ENCODE measurements at regions not wholly inside any gene's neighbourhood (a gene's known extent, or its start where the extent isn't known, plus 50 kb on each side); places are given as distances from the start of the nearest gene placed in this dataset.

DNA sequence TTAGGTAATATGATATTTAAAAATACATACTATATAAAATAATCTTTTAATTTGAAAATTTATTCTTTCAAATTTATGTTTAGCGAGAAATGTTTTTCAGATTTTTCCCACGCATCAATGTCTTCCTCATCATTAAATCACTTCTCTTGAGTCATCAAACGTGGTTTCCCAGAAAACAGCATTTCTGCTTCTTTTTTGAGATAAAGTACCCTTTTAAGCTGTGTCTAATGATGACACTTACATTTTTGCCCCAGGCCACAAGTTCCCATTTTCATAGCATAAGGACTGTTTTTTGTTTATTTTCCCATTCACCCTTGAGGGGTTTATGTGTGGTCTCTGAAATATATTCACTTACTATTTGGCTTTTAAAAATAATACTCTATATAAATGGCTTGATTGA is 139.0 kb upstream of the HS3ST3A1 start:
- no peak for DNase-seq (ENCODE audit: low read depth)

DNA sequence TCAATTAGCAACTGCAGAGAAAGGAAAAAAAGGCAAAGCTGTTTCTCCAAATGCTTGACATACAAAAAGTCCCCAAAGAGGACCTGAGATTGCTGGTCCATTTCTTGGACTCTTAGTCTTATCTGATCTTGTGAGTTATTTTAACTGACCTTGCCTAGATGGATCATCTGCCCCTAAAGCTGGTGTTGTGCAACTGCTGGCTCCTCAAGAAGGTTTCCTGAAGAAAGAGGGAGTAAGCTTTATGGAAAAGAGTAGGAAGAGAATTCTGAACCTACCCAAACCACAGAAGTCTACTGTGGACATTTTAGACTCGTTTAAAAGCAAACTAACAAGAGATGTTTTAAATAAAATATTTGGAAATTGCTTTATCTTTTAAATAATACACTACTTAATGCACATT is 140.0 kb upstream of the HS3ST3A1 start:
- no peak for DNase-seq (ENCODE audit: low read depth)

DNA sequence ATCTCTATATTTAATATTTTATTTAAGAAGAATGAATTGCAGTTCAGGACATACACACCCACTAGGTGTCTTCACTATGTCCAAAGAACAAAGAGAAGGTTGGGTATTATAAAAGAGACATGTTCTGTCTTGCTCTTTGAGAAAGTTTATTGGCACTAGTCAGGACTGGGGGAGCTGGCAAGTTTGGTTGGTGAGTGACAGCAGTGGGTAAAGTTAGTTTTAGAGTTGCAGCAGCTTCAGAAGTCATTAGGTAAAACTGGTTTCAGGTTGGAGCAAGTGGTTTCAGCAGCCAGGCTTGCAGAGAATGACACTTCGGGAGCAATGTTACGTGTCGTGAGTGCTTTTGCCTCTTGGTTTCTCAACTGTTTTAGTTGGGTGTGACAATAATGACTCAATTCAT is 142.2 kb upstream of the HS3ST3A1 start:
- DNase-seq (ENCODE audit: low read depth) = no peak

DNA sequence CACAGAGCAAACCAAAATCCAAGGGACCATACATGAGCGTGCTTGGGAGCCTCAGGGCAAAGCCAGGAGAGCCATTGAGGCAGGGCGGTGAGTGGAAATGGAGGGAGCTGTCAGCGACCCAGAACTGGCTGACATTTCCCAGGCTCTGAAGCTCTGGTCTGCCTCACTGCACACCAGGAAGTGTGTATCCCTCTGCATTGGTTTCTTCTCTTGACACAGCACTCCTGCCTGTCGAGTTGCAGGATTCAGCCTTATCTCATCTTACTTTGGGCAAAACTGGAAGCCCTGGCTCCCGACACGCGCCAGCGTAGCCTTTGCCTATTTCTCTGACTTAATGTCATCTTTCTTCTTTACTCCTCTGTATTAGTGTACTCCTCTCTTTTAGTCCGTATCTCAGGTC is 144.7 kb upstream of the HS3ST3A1 start:
- no peak for DNase-seq (ENCODE audit: low read depth)

DNA sequence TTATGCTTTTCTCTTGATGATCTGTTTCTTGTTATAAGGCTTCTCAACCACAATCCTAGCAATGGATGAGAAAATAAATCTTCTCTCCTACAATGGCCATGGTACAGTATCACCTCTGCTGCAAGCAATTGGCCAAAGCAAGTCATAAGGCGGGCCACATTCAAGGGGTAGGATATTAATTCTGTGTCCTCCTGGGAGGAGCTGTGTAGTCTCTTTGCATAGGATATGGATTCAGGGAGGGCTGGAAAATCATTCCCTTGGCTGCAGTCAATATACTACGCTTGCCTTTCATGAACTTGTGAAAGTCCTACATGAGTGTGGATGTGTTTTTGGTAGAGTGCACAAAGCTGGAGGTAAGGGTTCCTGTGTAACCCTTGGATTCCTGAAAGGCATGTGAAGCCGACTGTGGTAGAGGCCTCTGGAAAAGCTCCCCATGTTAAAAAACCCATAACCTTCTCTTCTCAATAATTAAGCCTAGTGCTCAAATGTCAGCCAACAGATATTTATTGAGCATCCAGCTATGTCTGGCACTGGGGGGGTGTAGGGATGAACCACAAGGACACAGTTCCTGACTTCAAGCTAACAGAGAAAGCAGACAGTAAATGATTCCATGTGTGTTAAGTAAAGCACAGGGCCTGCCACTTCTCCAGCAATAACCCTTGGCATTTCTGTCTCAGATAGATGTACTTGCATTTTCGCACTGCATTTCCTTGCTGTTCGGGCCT is 147.6 kb upstream of the HS3ST3A1 start:
- no peak for DNase-seq (ENCODE audit: low read depth)

DNA sequence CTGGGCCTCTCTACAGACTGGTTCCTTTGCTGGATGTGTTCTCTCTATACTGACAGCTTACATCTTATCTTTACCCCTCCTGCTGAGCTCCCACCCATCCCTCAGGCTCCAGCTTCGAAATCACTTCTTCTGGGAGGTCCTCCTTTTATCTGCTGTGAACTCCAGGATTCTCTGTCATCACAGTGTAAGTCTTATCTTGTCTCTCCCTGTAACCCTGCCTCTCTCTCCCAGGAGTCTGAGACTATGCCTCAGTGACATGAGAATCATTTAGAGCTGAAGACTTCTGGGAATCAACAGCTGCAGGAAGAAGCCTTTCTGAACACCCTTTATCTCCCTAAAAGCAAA is 148.1 kb upstream of the HS3ST3A1 start:
- DNase-seq (ENCODE audit: low read depth) = no peak

DNA sequence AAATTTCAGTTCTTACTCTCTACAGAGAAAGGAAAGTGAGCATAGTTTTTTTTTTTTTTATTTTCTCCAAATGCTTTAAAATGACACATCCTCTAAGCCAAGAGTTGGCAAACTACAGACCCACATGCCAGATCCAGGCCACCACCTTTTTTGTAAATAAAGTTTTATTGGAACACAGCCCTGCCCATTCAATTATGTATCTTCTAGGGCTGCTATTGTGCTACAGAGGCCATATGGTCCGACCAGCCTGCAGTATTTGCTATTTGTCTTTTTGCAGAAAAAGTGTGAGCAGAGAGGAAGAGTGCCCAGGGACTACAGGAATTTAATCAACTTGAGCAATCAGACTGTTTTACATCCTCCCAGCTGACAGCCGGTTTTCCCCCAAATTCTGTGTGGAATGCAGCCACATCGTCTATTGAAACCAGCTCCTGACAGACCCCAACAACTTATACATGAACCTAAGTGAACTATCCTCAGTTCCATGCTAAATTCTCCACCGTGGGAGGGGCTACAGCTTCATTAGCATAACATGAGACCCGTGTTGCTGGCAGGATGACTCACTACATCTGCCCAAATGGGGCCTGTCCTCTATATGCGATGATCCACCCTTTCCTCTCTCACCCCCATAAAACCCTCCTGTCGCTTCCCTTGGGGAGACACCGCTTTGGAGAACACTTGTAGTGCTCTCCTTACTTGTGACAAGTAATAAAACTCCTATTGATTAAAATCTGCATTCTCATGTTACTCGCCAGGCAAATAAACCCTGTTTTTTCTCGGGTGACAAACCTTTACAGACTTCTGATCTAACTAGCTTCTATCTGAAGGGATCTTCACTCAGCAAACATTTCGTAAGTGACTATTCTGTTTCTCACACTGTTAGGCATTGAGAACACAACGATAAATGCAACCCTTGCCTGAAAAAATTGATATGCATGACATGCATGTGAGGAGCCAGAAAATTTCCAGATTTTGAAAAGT is 149.4 kb upstream of the HS3ST3A1 start:
- DNase-seq (ENCODE audit: low read depth) = no peak

DNA sequence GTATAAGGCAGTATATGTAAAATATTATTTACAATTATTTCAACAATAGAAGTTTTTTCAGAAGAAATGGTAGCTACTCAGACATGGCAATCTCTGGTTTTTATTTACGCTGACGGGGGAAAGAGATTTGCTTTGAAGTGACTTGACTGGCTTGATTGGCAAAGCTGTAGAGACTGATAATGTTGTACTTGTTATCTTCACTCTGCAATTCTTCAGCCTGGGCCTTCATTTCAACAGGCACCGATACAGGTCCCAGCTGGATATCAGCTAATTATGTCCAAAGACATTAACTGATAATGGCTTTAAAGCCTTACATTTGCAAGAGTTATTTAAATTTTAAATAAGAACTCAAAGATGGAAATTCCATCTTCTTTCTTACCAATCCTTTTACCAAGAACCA is 151.4 kb upstream of the HS3ST3A1 start:
- no peak for DNase-seq (ENCODE audit: low read depth)

DNA sequence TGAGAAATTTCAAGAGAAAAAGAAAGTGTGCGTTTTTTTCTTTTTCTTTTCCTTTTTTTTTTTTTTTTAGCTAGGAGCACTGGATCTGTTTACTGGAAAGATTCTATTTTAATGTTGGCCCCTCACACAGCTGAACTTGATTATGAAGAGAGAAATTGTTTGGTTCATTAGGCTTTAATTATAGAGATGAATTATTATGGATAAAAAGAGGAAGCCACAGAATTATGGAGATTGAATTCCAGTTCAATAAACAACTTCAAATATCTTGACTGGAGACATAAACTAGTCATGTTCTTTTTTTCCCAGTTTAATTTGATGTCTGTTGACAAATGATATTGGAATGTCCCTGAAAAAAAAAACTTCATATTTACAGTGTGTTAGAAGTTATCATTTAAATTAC is 152.0 kb upstream of the HS3ST3A1 start:
- DNase-seq (ENCODE audit: low read depth) = no peak

DNA sequence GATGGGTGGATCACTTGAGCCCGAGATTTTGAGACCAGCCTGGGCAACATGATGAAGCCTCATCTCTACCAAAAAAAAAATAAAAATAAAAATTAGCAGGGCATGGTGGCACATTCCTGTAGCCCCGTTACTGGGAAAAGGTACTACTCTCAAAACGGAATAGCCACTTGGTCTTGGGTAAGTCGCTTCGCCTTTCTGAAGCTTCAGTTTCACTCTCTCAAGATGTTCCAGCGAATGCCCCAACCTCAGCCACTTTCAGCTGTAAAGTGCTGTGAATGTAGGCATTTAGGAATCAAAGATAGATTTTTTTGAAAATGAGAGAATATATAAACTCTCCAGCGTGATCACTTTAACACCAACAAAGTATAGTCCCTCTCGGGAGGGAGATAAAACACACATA is 154.1 kb upstream of the HS3ST3A1 start:
- DNase-seq (ENCODE audit: low read depth) = no peak

DNA sequence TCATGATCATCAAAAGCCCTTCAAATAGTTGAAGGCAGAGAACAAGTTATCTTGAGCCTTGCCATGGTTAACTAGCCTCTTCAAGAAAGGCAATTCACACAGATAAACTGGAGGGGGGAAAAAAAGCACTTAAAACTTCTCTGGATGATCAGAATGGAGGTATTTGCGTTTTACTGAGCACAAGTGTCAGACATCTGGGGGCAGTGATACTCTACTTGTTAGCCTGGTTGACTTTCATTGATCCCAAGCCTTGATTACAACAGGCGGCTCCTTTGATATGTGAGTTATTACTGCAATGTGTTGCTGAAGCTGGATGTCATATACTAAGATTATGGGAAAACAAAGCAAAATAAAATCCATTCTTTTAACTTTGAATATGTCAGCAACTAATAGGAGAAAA is 155.0 kb upstream of the HS3ST3A1 start:
- DNase-seq (ENCODE audit: low read depth) = no peak

DNA sequence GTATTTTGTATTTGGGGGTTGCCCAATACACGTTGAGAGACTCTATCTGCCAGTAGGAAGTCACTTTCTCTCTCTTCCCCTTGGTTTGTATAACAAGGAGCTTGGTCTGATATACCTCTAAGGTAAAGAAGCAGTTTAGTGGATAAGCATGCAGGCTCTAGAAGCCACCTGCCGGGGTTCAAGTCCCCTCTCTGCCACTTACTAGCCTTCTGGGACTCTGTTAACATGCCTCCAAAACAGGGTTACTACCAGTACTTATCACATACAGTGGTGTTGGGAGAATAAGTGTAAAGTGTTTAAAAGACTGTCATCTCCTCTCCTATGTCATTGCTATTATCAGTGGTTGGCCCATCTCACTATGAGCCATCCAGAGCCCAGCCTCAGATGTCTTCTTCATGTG is 156.1 kb upstream of the HS3ST3A1 start:
- DNase-seq (ENCODE audit: low read depth) = no peak

DNA sequence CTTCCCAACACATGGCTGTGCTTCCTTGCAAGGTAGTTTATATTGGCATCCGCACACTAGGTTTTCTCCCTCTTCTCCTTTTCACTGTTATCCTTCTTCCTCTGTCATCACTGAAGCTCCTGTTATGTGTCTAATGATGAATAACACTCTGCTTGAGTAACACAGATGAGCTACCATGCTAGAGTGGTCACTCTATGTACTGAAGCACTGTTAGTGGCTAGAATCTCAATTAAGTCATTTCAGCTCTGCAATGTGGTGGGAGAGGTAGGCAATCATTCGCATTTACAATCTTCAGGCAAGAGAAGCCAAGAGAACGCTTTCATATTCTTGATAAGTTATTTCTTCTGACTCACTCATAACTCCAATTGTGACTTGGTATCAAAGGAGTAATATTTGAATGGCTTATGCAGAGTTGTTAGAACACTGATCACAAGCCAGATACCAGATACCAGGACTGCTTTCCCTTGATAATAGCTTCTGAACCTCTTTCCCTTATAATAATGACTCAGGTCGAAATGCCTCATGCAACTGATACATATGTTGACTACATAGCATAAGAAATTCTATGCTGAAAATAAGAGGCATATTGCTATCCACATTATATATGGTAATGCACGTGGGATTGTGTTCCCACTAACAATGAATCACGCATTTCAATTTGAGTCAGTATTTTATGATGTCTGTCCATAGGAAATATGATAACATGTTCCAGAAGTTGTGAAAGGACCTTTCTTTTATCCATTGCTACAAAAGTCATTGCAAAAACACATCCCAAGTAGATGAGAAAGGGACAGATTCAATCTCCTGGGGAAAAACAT is 158.0 kb upstream of the HS3ST3A1 start:
- no peak for DNase-seq (ENCODE audit: low read depth)

DNA sequence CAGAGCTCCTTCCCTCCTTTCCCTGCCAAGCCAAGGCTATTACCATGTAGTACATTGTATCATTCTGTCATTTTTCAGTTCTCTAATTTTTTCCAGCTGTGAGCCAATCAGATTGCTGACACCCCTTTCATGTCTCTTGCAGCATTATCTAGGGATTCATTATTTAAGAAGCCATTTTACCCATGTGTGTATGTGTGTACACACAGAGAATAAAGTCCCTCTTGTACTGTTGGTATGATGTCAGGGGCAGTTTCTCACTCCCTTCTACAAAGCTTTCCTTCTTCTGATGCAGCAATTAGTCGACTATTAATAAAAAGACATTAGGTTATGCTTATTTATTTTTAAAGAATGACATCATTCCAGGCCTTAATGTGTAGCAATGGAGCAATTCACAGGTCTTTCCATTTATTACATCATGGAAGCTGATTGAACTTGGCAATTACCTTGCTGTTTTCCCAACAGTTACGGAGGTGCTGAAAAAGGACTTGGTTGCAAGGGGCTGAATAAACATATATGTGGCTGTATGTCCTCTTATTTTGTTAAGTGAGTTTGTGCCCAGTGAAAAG is 159.4 kb upstream of the HS3ST3A1 start:
- no peak for DNase-seq (ENCODE audit: low read depth)

DNA sequence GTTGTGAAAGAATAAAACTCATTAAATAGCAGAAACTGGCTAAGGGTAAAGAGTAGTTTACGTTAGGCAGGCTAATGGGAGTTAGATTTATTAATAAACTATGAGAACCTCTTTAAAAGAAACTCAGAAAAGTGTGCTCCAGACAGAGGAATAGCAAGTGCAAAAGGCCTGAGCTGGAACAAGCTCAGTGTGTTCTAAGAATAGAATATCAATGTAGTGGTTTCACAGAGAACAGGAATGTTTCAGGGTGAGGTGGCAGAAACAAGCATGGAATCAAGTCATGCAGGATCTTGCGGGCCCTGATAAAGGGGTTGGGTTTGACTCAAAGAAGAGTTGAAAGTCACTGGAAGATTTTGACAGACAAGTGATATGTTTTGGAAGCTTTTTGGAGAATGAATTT is 164.0 kb upstream of the HS3ST3A1 start:
- no peak for DNase-seq (ENCODE audit: low read depth)

DNA sequence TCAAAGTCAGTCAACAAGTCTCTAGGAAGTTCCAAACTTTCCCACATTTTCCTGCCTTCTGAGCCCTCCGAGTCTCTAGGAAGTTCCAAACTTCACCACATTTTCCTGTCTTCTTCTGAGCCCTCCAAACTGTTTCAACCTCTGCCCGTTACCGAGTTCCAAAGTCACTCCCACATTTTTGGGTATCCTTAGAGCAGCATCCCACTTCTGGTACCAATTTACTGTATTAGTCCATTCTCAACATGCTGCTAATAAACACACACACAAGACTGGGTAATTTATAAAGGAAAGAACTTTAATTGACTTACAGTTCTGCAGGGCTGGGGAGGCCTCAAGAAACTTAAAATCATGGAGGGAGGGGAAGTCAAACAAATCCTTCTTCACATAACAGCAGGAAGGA is 169.0 kb upstream of the HS3ST3A1 start:
- no peak for DNase-seq (ENCODE audit: low read depth)

DNA sequence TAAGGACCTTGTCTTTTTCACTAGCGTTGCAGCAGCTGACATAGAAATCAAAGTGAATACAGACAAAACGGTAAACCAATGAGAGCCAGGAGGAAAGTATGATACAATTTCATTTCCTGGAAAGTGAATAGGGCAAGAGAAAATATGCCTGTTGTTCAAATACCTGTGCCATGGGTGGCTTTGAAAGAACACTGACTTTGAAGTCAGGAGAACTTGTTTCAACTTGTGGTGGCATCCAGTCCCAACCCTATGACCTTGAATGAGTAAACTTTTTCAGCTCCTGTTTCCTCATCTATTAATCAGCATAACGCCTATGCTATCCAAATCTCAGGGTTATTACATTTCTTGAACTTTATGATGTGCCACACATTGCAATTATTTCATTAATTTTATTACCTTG is 173.7 kb upstream of the HS3ST3A1 start:
- no peak for DNase-seq (ENCODE audit: low read depth)

DNA sequence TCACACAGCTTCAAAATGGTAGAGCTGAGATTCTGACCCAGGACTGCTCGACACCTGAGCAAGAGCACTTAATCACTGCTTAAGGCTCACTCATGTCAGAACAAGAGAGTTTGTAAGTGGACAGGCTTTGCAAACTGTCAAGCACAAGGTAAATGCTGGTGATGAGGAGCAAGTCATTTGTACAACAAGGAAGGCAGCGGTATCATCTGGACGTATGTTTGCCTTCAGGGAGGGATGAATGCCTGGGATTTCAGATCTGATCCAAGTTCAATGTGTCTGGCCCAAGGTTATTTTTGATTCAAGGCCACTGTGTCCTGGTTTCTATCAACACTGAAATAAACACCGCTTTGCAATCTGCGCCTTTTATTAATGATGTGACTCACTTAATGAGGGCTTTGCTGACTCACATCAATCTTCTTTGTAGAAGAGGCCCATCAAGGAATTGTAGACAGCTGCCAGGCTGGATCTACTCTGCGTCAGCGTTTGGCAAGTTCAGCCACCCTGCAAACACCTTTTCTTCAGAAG is 174.4 kb upstream of the HS3ST3A1 start:
- no peak for DNase-seq (ENCODE audit: low read depth)

DNA sequence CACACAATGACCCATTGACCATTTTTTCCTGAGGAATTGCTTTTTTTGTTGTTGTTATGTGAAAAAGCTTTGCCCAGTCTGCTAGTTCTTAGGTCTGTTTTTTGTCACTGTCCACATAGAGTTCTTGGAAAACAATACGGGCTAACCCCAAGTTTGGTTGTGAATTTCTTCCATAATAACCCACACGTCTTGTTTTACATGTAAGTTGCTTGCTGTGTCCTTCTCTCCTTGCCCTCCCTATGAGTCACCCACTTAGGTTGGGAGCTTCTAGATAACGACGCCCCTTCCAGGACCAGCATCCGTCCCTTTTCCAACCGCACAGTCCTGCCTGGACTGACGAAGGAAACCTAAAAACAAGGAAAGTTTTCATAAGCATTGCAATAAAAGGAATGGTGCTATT is 175.3 kb upstream of the HS3ST3A1 start:
- no peak for DNase-seq (ENCODE audit: low read depth)

DNA sequence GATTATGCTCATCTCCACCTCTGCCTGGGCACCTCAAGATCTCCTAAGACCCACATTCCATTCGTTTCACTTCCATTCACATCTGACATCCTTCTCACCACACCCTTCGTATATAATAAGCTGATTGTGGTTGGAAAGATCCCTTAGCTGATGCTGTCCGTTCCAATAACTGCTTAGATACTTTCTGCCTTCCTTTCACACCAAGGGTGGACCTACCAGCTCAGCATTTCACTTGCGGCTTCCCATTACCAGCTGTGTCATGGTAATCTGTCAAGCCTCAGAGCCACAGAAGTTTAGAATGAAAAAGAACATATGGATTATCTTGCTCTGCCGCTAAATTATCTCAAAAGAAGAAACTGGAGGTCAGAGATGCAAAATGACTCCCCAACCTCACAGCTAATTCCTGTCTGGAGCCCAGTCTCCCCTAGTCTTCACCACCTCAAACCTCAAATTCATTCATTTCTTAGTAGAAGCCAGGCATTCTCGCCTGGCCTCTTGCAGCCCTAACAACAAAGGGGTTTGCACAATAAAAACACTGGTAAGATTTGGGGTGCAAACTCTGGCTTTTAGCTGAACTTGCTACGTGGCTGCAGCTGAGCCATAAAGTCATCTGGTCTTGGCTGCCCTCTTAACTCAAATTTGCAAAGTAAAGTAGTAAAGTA is 182.8 kb upstream of the HS3ST3A1 start:
- DNase-seq (ENCODE audit: low read depth) = no peak

DNA sequence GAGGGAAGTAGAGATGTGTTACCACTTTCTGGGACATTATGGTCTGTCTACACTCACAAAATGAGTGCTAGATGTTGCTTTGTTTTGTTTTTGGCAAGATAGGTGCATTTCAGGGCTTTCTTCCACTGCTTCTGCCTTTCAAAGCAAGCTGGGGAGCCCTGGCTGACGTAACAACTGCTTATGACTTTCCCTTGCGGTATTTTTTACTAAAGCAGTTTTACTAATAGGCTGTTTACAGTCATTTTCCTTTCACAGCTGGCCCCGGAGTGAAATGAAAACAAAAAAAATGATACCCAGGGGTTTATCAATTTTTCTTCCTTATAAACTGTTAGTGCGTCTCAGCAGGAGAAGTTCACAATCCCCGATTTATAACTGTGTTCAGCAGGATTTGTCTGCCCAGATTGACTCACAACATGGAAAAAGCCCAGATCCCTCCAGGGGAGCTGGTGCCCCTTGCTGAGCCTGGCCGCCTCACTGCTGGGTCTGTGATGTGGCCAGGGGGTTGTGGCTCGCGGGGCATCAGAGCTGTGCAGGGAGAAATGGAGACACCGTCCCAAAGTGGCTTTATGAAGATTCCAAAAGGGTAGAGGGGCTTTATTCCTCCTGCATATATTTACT is 184.4 kb upstream of the HS3ST3A1 start:
- DNase-seq (ENCODE audit: low read depth) = no peak

Data from HS-27A (cell line).